Adrenal gland (tissue), 9 donors: ENCODE measurements at regions not wholly inside any gene's neighbourhood (a gene's known extent, or its start where the extent isn't known, plus 50 kb on each side); places are given as distances from the start of the nearest gene placed in this dataset.

Source experiments
- DNase-seq, 7 donors: peaks; one replicate each; pipeline ENCODE4 v3.0.0-alpha.2; 2019 to 2020
- H3K27ac ChIP-seq, 5 donors: fragments of 200-600 bp; sonication (generic) in 4 of 5; 1 replicate in 3 of 5; 2 replicates in 2 of 5; pipeline versions ENCODE4 v1.5.1 to v1.8.0; 2016 to 2020; ENCODE audit warnings: mild to moderate bottlenecking in 1 of 5
- H3K27me3 ChIP-seq: fragments of 200-600 bp; 2 replicates; pipeline ENCODE4 v1.8.0; 2021
- H3K36me3 ChIP-seq, 2 donors: fragments of 200-600 bp; replicated peaks in 1 of 2; 1 replicate in 1 of 2; 2 replicates in 1 of 2; pipeline versions ENCODE4 v1.5.1 to v1.8.0; 2018 to 2022
- H3K4me1 ChIP-seq, 2 donors: fragments of 200-600 bp; replicated peaks in 1 of 2; 1 replicate in 1 of 2; 2 replicates in 1 of 2; pipeline versions ENCODE4 v1.5.1 to v1.8.0; 2018 to 2021
- H3K4me3 ChIP-seq, 4 donors: fragments of 200-600 bp; sonication (generic) in 3 of 4; one replicate each; pipeline ENCODE4 v1.5.1; 2016 to 2018
- H3K9me3 ChIP-seq, 3 donors: fragments of 200-600 bp; sonication (generic) in 1 of 3; replicated peaks in 1 of 3; 1 replicate in 2 of 3; 2 replicates in 1 of 3; pipeline versions ENCODE4 v1.5.1 to v1.8.0; 2016 to 2021
- CTCF ChIP-seq, 6 experiments: fragments of 450-650 bp in 4 of 6; fragments of 200-600 bp in 2 of 6; sonication (generic) in 1 of 6; IDR thresholded peaks; 1 replicate in 5 of 6; 2 replicates in 1 of 6; pipeline versions ENCODE4 v1.5.1 to v1.8.0; 2016 to 2021; ENCODE audit warnings: antibody characterized with exemption in 6 of 6, mild to moderate bottlenecking in 2 of 6, moderate library complexity in 1 of 6
- POLR2A ChIP-seq, 2 donors: fragments of 450-650 bp; IDR thresholded peaks; one replicate each; pipeline ENCODE4 v1.6.1; 2017; ENCODE audit warnings: antibody characterized with exemption in 2 of 2, mild to moderate bottlenecking in 2 of 2, moderate library complexity in 1 of 2
- WGBS, 4 donors: extraction: QIAGEN DNeasy Blood & Tissue Kit in 2 of 4; methylation state at CpG; one replicate each; pipeline versions ENCODE4 v1.1.5 to v1.1.7; 2013 to 2017; 5-methylcytosine and 5-hydroxymethylcytosine counted together
- intact Hi-C, 2 donors: fragments of 100-400 bp; cut with DNase I; formaldehyde crosslinking; loops; one replicate each; pipeline versions ENCODE4 v1.14.1 to v1.15.0; 2022 to 2023
- donor health status: healthy with polysubstance abuse.
- donor health status: Bipolar disorder and iron deficiency.
- donor health status: DM: yes; HTN: yes; CAD: no.
- donor health status: DM: no; HTN: no; CAD: no.
- donor health status: DM: no; HTN: no; CAD: no.

GRCh38 chr2:74048147-74048546, 63.4 kb downstream of the TET3 start:
- Histone ChIP-seq H3K27ac (no peak overlapping the region), H3K4me1 (no peaks in the 10 kb centered on the region), H3K36me3 (peaks cover 0 to 15% of the 10 kb centered on the region in 2 donors), H3K9me3 (no peaks in the 10 kb centered on the region), H3K4me3 (no peak overlapping the region), H3K27me3 (no peaks in the 10 kb centered on the region)
- 96 to 99% (median 98%) methylated on average over 6 to 7 of the region's 7 CpGs for WGBS, 4 donors
- DNase-seq, result no peak
- intact Hi-C loops, result no loop called here
- TF ChIP-seq CTCF (IDR thresholded peaks at IDR 0.05), result no peak
- no peak for TF ChIP-seq POLR2A (IDR thresholded peaks at IDR 0.05)

DNA sequence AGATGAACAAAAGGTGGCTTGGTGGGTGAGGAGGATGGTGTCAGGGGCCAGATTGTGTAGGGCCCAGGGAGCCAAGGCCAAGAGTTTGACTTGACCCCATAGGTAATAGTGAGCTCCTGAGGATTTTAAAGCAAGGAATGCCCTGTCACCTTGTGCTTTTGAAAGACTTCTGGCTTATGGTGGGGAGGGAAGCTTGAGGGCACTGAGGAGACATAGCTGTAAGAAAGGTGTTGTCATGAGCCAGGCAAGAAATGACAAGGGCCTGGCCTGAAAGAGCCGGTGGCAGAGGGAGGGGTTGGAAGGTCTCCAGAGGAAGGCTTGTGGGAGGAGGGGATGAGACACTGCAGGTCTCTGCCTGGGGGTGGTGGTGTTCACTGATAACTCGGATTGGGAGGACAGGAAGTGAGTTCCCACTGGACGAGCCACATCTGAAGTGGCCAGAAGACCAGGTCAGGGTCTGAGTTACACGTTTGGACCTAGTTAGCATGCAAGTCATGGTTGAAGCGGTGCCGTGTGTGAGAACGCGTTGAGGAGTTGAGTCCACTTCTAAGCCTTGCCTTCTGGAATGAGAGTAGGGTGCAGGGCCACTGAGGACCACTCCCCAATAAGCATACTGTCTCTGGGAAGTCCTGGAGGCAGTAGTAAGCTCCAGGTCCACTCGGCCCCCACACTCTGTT, 64.3 kb downstream of the TET3 start:
- WGBS, 4 donors, result 87 to 91% (median 88%) methylated on average over 9 of the region's 9 CpGs
- intact Hi-C loops, result no loop called here

GRCh38 chr2:74050151-74050550, 65.4 kb downstream of the TET3 start:
- Histone ChIP-seq H3K9me3 (no peaks in the 10 kb centered on the region), H3K4me3 (no peak overlapping the region), H3K27me3 (no peaks in the 10 kb centered on the region), H3K27ac (no peak overlapping the region), H3K4me1 (no peaks in the 10 kb centered on the region), H3K36me3 (peaks cover 0 to 15% of the 10 kb centered on the region in 2 donors)
- no peak for TF ChIP-seq POLR2A (IDR thresholded peaks at IDR 0.05)
- intact Hi-C loops, result no loop called here
- 91 to 98% (median 92%) methylated on average over 5 of the region's 5 CpGs for WGBS, 4 donors
- DNase-seq, result no peak

More for the DNA sequence above, 64.3 kb downstream of the TET3 start:
- Histone ChIP-seq H3K36me3 (peaks cover 0 to 15% of the 10 kb centered on the region in 2 donors), H3K27ac (no peak overlapping the region), H3K27me3 (no peaks in the 10 kb centered on the region), H3K9me3 (no peaks in the 10 kb centered on the region), H3K4me3 (no peak overlapping the region), H3K4me1 (no peaks in the 10 kb centered on the region)
- TF ChIP-seq POLR2A (IDR thresholded peaks at IDR 0.05) (no peak), CTCF (IDR thresholded peaks at IDR 0.05) (no peak)
- DNase-seq, result no peak

GRCh38 chr2:74051504-74051903, 66.8 kb downstream of the TET3 start:
- TF ChIP-seq POLR2A (IDR thresholded peaks at IDR 0.05) (no peak), CTCF (IDR thresholded peaks at IDR 0.05) (no peak)

More at GRCh38 chr2:74051504-74051903, 66.8 kb downstream of the TET3 start:
- intact Hi-C loops, result no loop called here
- H3K9me3 ChIP-seq, result no peaks in the 10 kb centered on the region
- H3K4me3 ChIP-seq, result no peak overlapping the region
- DNase-seq, result no peak
- 83 to 100% (median 89%) methylated on average over 1 of the region's 1 CpG for WGBS, 4 donors
- H3K27me3 ChIP-seq, result no peaks in the 10 kb centered on the region
- no peaks in the 10 kb centered on the region for H3K4me1 ChIP-seq
- peaks cover 0 to 11% of the 10 kb centered on the region in 2 donors for H3K36me3 ChIP-seq
- H3K27ac ChIP-seq, result no peak overlapping the region
